HG02798 (cell line): ENCODE measurements at regions not wholly inside any gene's neighbourhood (a gene's known extent, or its start where the extent isn't known, plus 50 kb on each side); places are given as distances from the start of the nearest gene placed in this dataset.

Experiments
- ATAC-seq: cut with Tn5 transposase; IDR thresholded peaks from one replicate; pipeline ENCODE4 v1.9.1; 2021; ENCODE audit warnings: mild to moderate bottlenecking; ENCODE audit not compliant: unreplicated experiment, poor library complexity

DNA sequence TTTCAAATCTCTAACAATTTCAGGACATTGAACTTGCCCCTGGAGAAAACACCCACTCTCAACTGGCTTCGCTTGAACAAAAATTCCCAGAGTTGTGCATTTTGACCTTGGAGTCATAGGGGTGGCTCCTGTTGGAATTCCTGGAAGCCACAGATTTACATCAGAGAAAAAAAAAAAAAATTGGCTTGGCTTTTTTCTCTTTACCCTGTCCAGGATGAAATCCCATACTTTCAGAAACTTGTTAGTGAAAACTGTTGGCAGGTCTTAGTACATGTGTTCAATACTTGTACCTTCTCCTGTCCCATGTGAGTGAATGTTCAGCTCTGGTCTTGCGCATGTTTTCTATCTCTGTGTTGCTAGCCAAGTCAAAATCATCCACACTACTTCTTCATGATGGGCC is 228.8 kb downstream of the TGFB2 start:
- no peak for ATAC-seq

DNA sequence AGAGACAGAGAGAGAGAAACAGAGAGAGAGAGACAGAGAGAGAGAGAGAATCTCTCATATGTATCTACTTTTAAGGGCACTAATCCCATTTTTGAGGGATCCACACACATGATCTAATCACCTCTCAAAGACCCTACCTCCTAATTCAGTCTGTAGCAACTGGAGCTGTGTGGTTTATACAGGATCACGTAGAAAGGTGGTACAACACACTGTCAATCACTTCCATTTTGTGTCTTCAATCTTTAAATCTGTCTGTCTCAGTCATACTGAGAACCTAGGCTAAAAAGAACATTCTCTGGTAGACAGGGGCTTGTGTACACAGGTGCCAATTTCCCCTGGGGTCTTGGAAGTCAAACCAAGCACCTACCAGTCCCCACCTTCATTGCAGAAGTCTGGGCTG is 229.9 kb downstream of the TGFB2 start:
- no peak for ATAC-seq

DNA sequence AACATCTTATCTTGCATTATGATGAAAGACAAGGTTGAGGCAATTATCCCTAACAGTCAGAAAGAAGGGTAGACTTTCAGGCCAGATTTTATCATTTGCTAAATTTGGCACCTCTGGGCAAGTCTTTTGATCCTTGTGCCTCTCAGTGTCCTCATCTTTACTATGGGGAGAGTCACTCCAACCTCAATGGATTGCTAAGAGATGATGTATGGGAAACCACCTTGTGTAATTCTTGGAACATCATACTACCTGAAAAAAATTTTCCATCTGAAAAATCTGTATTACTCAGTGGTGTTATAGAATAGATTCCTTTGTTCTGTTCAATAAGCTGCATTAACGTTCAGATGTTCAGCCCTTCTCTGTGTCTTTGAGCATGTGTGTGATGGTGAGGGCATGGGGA is 230.7 kb downstream of the TGFB2 start:
- ATAC-seq, result no peak

DNA sequence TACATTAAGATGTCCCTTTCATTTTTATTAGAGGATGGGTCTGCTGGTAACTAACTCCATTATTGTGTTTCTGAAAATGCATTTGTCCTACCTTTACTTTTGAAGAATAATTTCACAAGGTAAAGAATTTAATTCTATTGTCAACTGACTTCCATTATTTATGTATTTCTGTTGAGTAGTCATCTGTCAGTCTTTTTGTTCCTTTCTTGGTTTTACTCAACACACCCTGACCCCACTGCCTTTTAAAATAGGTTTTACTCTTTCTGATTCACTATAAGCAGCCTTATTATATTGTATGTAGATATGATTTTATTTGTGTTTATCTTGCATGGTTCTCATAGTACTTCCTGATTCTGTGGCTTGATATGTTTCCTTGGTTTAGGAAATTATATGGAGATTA is 237.5 kb downstream of the TGFB2 start:
- ATAC-seq, result no peak

DNA sequence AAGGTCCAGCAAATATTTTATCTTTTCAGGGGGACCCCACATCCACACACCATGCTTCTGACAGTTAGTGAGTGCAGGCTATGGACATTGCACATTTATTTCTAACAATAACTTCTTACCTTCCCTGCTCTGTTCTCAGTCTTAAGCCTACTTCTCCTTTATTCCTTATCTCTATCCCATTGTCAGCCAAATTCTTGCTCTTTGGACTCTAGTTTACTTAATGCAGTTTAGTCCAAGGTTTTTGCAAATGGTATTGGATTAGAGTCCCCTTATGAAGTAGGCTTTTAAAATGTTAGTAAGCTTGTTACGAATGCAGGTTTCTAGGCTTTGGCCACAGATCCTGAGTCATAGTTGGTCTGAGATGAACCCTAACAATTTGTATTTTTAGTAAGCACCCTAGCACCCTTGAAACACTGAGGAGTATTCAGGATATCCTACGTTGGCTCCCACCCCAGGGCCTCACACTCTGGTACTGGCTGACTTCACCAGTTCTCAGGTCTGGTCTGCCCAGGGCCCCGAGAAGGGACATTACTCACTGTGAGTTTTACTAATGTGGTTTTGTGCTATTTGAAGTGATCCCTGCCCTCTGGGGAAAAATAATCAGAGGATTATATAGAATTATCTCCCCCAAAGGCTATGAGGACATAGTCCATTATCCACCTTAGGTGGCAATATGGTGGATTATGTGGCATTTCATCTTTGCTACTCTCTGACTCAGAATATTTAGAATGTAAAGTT is 239.5 kb downstream of the TGFB2 start:
- ATAC-seq, result no peak

DNA sequence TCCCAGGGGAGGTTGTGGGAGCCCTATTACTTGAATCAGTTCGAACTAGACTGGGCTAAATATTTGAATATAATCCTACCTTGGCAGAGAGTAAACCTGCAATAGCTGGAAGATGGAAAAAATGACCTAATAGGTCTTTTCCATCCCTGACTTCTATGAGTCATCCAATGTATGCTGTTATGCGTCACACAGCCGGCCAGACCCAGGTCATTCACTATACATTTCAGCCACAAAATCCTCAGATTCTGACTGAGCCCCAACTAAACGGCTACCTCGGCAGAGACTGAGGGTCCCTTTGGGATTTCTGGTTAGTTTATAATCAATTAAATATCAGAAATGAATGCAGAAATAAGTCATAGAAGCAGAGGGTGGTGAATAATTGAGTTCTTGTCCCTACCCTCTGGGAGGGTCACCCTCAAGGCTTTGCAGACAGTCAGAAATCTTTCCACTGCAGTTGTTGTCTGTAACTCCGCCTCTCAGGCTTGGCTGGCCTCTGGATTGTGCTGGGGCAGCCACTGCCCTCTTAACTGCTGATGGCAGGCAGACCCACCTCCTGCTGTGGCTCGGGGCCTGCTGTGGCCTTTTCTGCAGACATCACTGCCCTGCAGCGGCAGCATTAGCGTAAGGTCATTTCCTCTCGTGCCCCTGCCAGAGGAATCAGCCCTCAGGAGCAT is 240.5 kb downstream of the TGFB2 start:
- peak; percentile 67 for ATAC-seq

GRCh38 chr1:218587900-218588299 is 242.8 kb downstream of the TGFB2 start:
- ATAC-seq, result no peak

DNA sequence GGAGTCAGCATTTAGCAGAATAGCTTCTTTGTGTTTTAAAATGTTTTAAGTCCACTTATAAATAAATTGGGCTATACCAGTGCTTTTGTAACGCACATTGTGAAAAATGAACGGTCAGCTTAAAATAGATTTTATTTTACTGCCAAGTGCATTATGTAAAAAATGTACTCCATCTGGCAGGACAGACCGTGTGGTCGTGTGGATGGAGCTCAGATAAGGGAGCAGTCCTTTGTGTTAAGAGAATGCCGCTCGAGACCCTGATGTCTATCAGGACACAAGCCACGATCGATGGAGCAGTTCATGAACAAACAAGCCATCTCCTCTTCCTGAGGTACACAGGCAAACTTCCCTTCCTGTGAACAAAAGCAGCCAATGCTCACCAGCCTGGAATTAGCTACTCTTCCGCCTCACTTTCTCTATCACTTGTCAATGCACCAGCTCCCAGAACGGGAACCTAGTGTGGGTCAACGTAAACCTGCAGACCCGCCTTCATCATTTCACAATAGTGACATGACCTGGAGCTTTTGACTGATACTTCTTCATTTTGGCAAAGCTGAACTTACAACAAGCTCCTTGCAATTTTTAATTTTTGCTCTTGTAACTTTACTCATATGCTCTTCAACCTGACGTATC is 243.5 kb downstream of the TGFB2 start:
- no peak for ATAC-seq

GRCh38 chr1:218589487-218589886 is 244.4 kb downstream of the TGFB2 start:
- no peak for ATAC-seq

DNA sequence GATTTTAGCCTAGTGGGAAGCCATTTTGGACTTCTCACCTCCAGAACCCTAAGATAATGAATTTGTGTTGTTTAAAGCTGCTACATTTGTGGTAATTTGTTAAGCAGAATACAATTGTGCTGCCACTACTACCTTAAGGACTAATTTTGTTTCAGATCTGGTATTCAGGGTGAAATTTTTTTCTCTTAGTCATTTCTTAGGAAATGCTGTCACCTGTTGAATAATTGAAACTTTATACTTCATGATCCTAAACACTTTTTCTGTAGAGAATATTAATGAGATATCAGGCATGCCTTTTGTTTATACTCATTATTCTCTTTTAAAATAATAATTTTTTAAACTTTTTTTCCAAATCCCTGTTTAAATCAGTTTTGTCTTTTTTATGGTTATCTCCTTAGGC is 246.8 kb downstream of the TGFB2 start:
- ATAC-seq, result no peak

DNA sequence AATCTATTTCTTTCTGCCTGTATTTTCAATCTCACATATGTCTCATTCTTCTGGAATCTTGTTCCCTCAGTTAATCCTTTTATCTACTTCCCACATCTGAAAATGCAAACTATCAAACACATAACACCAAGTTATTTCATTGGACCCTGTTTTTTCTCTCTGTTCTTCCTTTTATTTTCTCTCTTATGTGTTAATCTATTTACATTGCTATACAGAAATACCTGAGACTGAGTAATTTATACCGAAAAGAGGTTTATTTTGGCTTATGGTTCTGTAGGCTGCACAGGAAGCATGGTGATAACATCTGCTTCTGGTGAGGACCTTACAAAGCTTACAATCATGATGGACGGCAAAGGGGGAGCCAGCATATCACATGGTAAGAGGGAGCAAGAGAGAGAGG is 247.6 kb downstream of the TGFB2 start:
- no peak for ATAC-seq

GRCh38 chr1:218600968-218601367 is 255.8 kb downstream of the TGFB2 start:
- no peak for ATAC-seq

- ATAC-seq, result no peak
Measured at GRCh38 chr1:218604217-218604616, 259.1 kb downstream of the TGFB2 start.

DNA sequence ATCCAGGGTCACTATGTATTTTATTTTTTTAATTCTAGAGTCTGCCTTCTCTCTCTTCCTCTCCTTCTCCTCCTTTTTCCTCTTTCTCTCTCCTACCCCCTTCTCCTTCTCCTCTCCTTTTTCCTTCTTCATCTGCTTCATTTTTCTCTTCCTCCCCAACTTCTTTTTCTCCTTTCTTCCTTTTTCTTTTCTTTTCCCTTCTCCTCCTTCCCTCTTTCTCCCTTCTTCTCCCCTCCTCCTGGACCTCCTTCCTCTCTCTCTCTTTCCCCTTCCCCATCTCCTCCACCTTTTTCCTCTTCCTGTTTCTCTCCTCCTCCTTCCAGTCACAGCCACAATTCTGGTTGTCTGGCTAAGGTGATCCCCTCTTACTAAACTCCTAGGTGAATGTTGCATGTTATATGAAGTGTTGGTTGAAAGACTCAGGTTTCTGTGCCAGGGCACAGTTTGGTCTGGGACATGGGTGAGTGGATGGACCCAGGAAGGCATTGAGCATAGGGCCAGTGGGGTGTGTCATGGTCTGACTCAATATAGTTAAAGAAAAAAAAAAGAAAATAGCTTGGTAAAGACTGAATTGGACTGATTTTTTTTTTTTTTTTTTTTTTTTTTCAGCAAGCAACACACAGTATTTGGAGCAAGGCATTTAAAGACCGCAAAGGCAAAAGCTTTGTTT is 266.9 kb downstream of the TGFB2 start:
- no peak for ATAC-seq

GRCh38 chr1:218613105-218613504 is 268.0 kb downstream of the TGFB2 start:
- ATAC-seq, result no peak

- ATAC-seq, result no peak
Measured at GRCh38 chr1:218614031-218614430, 268.9 kb downstream of the TGFB2 start.

DNA sequence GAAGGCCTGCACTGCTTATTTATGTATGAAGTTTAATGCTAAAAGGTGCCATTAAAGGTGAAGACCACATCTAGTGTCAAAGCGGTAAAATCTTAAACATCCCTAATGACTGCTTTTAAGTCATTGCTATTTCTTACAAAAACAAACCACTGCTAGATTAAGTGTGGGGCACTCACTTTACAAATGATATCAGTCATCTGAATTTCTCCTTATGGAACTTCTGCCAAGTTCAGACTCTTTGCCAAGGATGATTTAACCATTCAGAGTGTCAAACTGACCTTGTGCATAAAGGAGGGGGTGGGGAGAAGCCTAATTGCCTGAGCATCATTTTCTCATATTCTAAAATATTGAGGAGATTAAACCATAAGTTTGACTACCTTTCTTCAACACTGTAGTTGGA is 271.5 kb downstream of the TGFB2 start:
- no peak for ATAC-seq

GRCh38 chr1:218617986-218618385 is 272.9 kb downstream of the TGFB2 start:
- ATAC-seq, result no peak

DNA sequence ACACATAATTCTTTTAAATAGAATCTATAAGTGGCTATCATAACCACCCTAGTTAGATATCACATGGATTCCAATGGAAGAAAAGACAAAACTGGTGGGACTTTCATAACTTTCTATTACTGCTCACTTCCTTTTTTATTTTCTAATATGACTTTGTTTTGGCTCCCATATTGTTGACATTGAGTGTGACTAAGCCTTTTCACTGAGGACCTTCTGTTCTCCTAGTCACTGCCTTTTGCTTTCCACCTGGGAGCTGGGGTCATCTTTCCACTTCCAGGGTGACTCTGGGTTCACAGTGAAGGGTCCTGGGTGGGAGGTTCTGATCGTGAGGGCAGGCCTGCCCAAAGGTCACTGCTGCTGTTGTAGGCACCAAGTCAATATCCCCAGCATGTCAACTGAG is 275.8 kb downstream of the TGFB2 start:
- ATAC-seq, result no peak

GRCh38 chr1:218624052-218624451 is 278.9 kb downstream of the TGFB2 start:
- ATAC-seq, result no peak

DNA sequence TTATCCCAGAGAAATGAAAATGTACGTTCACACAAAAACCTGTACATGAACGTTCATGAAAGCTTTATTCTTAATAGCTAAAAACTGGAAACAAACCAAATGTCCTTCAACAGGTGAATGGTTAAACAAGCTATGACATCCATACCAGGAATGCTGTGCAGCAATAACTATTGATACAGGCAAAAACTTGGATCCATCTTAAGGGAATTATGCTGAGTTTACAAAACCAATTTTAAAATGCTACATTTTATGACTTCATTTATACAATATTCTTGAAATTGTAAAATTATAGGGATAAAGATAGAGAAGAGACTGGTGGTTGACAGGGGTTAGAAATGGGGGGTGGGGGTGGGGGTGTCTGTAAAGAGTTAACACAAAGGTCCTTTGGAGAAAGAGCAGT is 280.3 kb downstream of the TGFB2 start:
- ATAC-seq, result no peak
